ENCODE measurements at regions not wholly inside any gene's neighbourhood (a gene's known extent, or its start where the extent isn't known, plus 50 kb on each side); places are given as distances from the start of the nearest gene placed in this dataset.

GRCh38 chr7:106417273-106417902 is 132.6 kb upstream of the NAMPT start:
- TF ChIP-seq CTCF (IDR thresholded peaks at IDR 0.05) (no peak), POLR2A (IDR thresholded peaks at IDR 0.05) (peak; percentile 68)
